ENCODE measurements at regions not wholly inside any gene's neighbourhood (a gene's known extent, or its start where the extent isn't known, plus 50 kb on each side); places are given as distances from the start of the nearest gene placed in this dataset.

GRCh38 chr10:130369645-130370381, 233.6 kb downstream of the GLRX3 start:
- no peak for DNase-seq (ENCODE audit: low read depth, low spot score)

GRCh38 chr10:130370721-130371120, 234.5 kb downstream of the GLRX3 start:
- DNase-seq (ENCODE audit: low read depth, low spot score), result no peak

- no peak for DNase-seq (ENCODE audit: low read depth, low spot score)
Observed at GRCh38 chr10:130371156-130371555, 235.0 kb downstream of the GLRX3 start.

DNA sequence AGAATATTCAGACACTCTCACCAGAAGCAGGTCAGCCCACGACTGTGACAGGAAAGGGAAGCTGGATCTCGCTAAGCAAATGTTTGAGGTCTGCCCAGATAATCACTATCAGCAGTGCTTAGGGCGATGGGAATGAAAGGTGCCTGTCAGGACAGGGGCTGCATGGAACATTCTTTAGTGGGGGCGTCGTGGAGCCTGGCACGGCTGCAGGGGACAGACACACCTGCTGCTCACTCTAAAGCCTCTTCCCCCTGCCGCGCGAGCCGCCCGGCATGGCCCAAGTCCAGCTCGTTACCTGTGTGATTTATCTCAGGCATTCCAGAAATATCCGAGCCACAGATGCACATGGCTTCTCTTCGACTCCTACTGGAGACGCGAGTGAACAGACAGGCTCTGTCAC, 235.5 kb downstream of the GLRX3 start:
- DNase-seq (ENCODE audit: low read depth, low spot score), result no peak

GRCh38 chr10:130372222-130372621, 236.0 kb downstream of the GLRX3 start:
- no peak for DNase-seq (ENCODE audit: low read depth, low spot score)

DNA sequence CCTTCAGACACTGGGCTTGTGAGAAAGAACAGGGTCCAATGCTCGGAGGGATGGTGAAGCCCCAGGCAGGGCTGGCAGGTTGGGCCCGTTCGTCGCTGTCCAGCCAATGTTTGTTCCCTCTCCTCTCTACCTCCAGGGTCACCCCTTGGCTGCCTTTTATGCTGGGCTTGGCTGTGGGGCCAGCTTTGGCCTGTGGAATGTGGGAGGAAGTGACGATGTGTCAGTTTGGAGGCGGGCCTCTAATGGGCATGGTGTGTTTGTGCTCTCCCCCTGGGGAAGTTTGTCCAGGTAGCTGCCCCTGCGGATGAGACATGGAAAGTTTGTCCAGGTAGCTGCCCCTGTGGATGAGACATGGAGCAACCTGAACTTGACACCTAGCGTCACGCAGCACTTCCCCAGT, 236.7 kb downstream of the GLRX3 start:
- DNase-seq (ENCODE audit: low read depth, low spot score), result no peak

GRCh38 chr10:130377986-130378540, 241.9 kb downstream of the GLRX3 start:
- DNase-seq (ENCODE audit: low read depth, low spot score), result no peak

DNA sequence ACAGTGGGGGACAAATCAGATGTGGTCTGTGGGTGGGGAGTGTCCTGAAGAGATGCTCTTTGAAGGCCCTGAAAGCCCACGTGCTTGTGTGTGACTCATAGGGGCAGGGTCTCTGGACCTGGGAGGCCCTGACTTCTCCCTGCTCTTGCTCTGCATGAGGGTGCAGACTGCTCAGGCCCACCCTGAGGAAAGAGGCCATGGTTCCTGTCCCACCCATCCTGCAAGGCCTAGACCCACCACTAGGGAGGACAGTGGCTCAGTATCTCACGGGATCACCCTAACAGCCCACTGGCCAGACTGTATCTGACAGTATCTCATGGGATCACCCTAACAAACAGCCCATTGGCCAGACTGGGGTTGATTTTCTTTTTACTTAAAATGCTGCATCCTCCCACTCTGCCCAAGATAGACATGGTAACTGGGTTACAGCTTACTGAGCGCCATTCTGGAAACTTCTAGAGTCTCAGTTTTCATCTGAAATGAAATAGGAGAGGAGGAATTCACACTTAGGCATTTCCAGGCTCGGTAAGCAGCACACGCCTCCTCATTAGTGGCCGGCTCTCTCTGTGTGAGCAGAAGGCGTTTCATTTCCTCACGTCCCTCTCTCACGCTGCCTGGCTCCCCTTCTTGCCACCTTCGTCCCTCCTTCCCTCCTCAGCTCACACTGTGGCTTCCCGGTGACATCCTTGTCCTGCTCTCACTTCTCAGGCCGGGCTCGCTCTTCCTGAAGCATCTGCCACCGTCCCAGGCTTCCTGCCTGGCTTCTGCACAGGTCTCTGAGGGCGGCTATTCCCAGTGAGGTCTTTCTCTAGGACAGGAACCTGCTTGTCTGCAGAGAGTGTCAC, 242.6 kb downstream of the GLRX3 start:
- DNase-seq (ENCODE audit: low read depth, low spot score), result no peak

- DNase-seq (ENCODE audit: low read depth, low spot score), result no peak
Observed at GRCh38 chr10:130380056-130380455, 243.9 kb downstream of the GLRX3 start.

- DNase-seq (ENCODE audit: low read depth, low spot score), result no peak
Observed at GRCh38 chr10:130382031-130382430, 245.8 kb downstream of the GLRX3 start.

DNA sequence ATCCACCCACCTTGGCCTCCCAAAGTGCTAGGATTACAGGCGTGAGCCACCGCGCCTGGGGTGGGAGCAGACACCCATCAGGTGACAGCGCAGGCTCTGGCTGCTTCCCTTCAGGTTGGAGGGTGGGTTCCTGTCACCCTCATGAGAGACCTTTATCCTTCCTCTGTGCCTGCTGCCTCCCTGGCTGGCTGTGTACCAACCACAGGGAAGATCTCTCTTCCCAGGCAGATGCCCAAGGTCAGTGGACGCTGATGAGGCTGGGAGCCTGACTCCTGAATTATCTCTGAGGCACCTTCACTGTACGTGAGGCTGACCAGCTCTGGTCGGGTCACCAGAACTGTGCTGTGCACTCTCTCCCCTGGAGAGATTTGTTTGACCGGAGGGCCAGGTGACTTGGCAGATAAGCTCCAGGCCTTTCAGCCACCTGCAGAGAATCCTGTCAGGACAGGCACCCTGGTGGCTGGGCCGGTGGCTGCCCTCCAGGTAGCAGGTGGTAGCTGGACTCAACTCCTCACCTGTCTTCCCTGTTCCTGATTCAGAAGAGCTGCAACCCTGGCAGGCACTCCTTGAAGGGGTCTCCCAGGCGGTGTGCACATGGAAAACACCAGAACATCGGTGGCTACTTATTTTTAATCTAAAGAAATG, 251.9 kb downstream of the GLRX3 start:
- DNase-seq (ENCODE audit: low read depth, low spot score), result no peak

DNA sequence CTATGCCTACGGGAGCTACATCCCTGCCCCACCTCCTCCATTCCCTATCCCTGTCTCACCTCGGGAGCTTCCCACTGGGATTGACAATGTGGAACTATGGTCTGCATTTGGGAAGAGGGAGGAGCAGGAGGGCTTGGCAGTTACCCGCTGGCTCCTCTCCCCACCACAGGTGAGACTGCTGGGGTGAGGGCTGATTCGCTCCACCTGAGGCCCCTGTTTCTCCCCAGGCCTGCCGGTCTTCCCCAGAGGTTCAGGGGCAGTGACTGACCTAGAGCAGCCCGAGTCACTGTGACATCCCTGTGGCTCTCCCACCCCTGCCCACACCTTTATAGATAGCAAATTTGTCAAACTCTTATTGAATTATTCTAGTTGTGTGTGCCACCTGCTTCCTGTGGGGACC, 252.6 kb downstream of the GLRX3 start:
- no peak for DNase-seq (ENCODE audit: low read depth, low spot score)

DNA sequence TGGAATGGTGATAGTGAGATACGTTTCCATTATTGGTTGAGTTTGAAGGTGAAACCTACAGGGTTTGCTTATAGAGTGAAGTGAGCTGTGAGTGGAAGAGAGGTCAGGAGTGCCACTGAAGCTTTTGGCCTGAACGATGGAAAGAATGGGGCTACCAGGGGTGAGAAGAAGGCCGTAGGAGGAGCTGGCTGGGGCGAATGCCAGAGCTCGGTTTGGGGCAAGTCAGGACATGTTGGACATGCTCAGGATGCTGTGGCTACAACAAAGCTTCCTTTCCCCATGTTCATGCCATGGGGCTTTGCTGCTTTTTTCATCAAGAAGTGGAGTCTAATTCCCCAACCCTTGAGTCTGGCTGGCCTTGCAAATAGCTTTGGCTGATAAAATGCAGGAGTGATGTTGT, 253.7 kb downstream of the GLRX3 start:
- no peak for DNase-seq (ENCODE audit: low read depth, low spot score)

- no peak for DNase-seq (ENCODE audit: low read depth, low spot score)
Observed at GRCh38 chr10:130392031-130392430, 255.8 kb downstream of the GLRX3 start.

GRCh38 chr10:130393342-130393741, 257.2 kb downstream of the GLRX3 start:
- DNase-seq (ENCODE audit: low read depth, low spot score), result no peak

DNA sequence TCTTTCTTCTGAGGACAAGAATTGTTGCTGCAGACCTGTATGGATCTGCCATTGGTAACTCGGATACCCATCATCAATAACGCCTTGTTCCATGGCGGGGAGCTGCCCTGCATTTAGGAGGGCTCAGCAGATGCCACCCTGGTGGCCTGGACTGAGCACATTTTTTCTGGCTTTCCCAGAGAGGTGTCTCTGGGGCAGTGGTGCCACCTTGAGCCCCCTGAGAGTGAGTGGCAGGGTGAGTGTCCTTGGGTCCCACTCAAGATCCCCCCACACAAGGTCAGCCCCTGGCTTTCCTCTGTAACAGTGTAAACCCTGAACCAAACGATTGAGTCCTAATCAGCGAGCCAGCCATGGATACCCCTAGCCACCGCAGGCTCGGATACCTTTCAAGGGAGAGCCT, 258.6 kb downstream of the GLRX3 start:
- DNase-seq (ENCODE audit: low read depth, low spot score), result no peak

GRCh38 chr10:130395248-130395936, 259.2 kb downstream of the GLRX3 start:
- DNase-seq (ENCODE audit: low read depth, low spot score), result no peak

GRCh38 chr10:130396044-130396443, 259.9 kb downstream of the GLRX3 start:
- no peak for DNase-seq (ENCODE audit: low read depth, low spot score)

GRCh38 chr10:130398090-130398994, 262.2 kb downstream of the GLRX3 start:
- no peak for DNase-seq (ENCODE audit: low read depth, low spot score)

DNA sequence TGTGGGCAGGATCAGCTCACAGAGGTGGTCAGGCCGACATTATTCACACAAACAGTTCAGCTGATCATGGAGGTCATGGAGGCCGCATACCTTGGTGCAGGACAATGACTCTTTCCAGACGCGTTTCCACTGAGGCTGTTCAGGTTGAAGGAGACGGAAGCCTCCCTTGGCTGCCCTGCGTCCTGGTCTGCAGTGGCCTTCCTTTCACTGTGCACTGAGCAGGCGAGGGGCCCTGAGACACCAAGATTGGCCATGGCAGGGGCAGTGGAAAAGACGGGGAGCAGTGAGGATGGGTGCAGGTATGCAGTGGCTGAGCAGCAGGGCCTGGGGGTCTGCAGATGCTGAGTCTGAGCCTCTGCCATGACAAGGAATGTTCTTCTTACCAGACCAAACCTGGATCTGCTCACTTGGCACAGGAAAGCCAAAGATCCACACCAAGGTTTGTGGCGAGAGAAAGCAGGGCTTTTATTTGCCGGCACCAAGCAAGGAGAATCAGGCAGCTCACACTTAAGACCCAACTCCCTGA, 263.3 kb downstream of the GLRX3 start:
- no peak for DNase-seq (ENCODE audit: low read depth, low spot score)

Measured in activated CD4-positive, CD25-positive, alpha-beta regulatory T cell treated with anti-CD3 and anti-CD28 coated beads, Interleukin-2, amount 50 U/mL, for 16 hours (primary cell).